ENCODE measurements at regions not wholly inside any gene's neighbourhood (a gene's known extent, or its start where the extent isn't known, plus 50 kb on each side); places are given as distances from the start of the nearest gene placed in this dataset.

GRCh38 chr4:184268584-184269160, 51.0 kb upstream of the ENPP6 start:
- peak; percentile 31 for DNase-seq
- Histone ChIP-seq H4K20me1 (ENCODE audit: control insufficient read depth, insufficient read depth, low read length, poor library complexity, severe bottlenecking) (no peaks in the 10 kb centered on the region), H3K4me1 (ENCODE audit: control insufficient read depth in 2 of 2, insufficient read depth in 2 of 2, low read length in 2 of 2) (peaks cover 32 to 46% of the 10 kb centered on the region in 2 donors), H3K4me3 (ENCODE audit: control extremely low read depth in 1 of 5, extremely low read depth in 1 of 5, insufficient read depth in 1 of 5, low read depth in 2 of 5, low read length in 4 of 5) (peak overlapping the region in 4 of 5 experiments; percentile 29 to 63 (median 53)), H3K27me3 (replicated peaks in 1 of 4; ENCODE audit: control extremely low read depth in 1 of 4, control insufficient read depth in 3 of 4, insufficient read depth in 4 of 4, low read length in 3 of 4) (no peaks in the 10 kb centered on the region), H3K27ac (ENCODE audit: low read length in 2 of 2) (peak overlapping the region; percentile 86 to 88), H3K9ac (ENCODE audit: low read length) (peak overlapping the region; percentile 64), H3K36me3 (replicated peaks in 1 of 2; ENCODE audit: control extremely low read depth in 1 of 2, control insufficient read depth in 1 of 2, extremely low read depth in 1 of 2, insufficient read depth in 2 of 2, low read length in 1 of 2) (no peaks in the 10 kb centered on the region), H3K9me3 (ENCODE audit: control extremely low read depth in 1 of 3, control insufficient read depth in 2 of 3, insufficient read depth in 1 of 3, low read length in 2 of 3) (peaks cover 0 to 6% (median 4%) of the 10 kb centered on the region in 3 donors), H2AFZ (ENCODE audit: insufficient read depth, low read depth, low read length, poor library complexity, severe bottlenecking) (peak overlapping the region; percentile 81), H3K4me2 (replicated peaks; ENCODE audit: low read depth, low read length, poor library complexity, severe bottlenecking) (peak overlapping the region; percentile 67), H3K79me2 (ENCODE audit: control insufficient read depth, insufficient read depth, low read length) (no peaks in the 10 kb centered on the region)
- ChIA-PET POLR2A (interaction anchor here (1.0 to 2.6 kb wide), 2 partner anchors 206 to 380 kb away, joined by 4 to 8 read pairs; partner anchors contain the start of genes CASP3 and IRF2), CTCF (interaction anchor here (1.3 to 9.0 kb wide), 6 partner anchors 13 to 265 kb away, joined by 3 to 137 read pairs (median 5); no protein-coding TSS in a partner anchor)
- WGBS (ENCODE audit: insufficient coverage) = 88% methylated on average over 3 of the region's 5 CpGs
- intact Hi-C loops (cut with micrococcal nuclease) = loop anchor here (1.0 to 10.0 kb wide), 13 partner anchors 14 to 1126 kb away; partner anchors contain the start of genes ACSL1, ANKRD37, CASP3 and IRF2
- no peak for TF ChIP-seq CTCF (IDR thresholded peaks at IDR 0.05)
- TF ChIP-seq EZH2 (IDR thresholded peaks at IDR 0.05; ENCODE audit: borderline replicate concordance, insufficient read depth, low read depth, low read length, poor library complexity, severe bottlenecking) = no peak
- Mint-ChIP-seq H3K27me3 (no peaks in the 10 kb centered on the region), H3K9me3 (ENCODE audit: insufficient read depth) (no peaks in the 10 kb centered on the region), H3K4me1 (peaks cover 58% of the 10 kb centered on the region), H3K4me3 (peak overlapping the region; percentile 93), H3K27ac (peak overlapping the region; percentile 97)
- no peak for ATAC-seq (ENCODE audit: low read depth)
